Fibroblast of lung (primary cell): ENCODE measurements at regions not wholly inside any gene's neighbourhood (a gene's known extent, or its start where the extent isn't known, plus 50 kb on each side); places are given as distances from the start of the nearest gene placed in this dataset.

Experiments
- DNase-seq, 2 donors: peaks; one replicate each; pipeline versions ENCODE4 v3.0.0 to v3.0.0-alpha.2; 2010; ENCODE audit warnings: low read depth in 2 of 2
- H2AFZ ChIP-seq: 2 replicates; pipeline ENCODE4 v1.5.1; 2012; ENCODE audit warnings: low read length, control low read depth, inconsistent platforms
- H3K27ac ChIP-seq: 2 replicates; pipeline ENCODE4 v1.5.1; 2011; ENCODE audit warnings: low read length, control low read depth; ENCODE audit not compliant: insufficient read depth
- H3K27me3 ChIP-seq: 2 replicates; pipeline ENCODE4 v1.5.1; 2011; ENCODE audit warnings: mild to moderate bottlenecking, low read length; ENCODE audit not compliant: control insufficient read depth, insufficient read depth
- H3K36me3 ChIP-seq: 2 replicates; pipeline ENCODE4 v1.5.1; 2011; ENCODE audit warnings: low read length; ENCODE audit not compliant: control insufficient read depth, insufficient read depth
- H3K4me1 ChIP-seq: 2 replicates; pipeline ENCODE4 v1.5.1; 2011; ENCODE audit warnings: low read length; ENCODE audit not compliant: control insufficient read depth, insufficient read depth; ENCODE audit errors: extremely low read depth
- H3K4me2 ChIP-seq: 2 replicates; pipeline ENCODE4 v1.5.1; 2011; ENCODE audit warnings: low read length, control low read depth; ENCODE audit not compliant: insufficient read depth; ENCODE audit errors: extremely low read depth
- H3K4me3 ChIP-seq, 4 experiments: fragments of 200-600 bp in 1 of 4; sonication (generic) in 1 of 4; replicated peaks in 1 of 4; 2 replicates each; pipeline ENCODE4 v1.5.1; 2011 to 2016; ENCODE audit warnings: low read length in 4 of 4, low read depth in 3 of 4, mild to moderate bottlenecking in 3 of 4, control low read depth in 2 of 4, inconsistent platforms in 1 of 4, mixed read lengths in 1 of 4; ENCODE audit not compliant: insufficient read depth in 1 of 4; ENCODE audit errors: control extremely low read depth in 1 of 4
- H3K79me2 ChIP-seq: 2 replicates; pipeline ENCODE4 v1.5.1; 2012; ENCODE audit warnings: mild to moderate bottlenecking, low read length, inconsistent platforms; ENCODE audit not compliant: control insufficient read depth, insufficient read depth
- H3K9ac ChIP-seq: 2 replicates; pipeline ENCODE4 v1.5.1; 2011; ENCODE audit warnings: mild to moderate bottlenecking, low read length, control low read depth; ENCODE audit not compliant: insufficient read depth
- H3K9me3 ChIP-seq: 2 replicates; pipeline ENCODE4 v1.5.1; 2012; ENCODE audit warnings: low read depth, low read length; ENCODE audit not compliant: control insufficient read depth, insufficient read depth
- H4K20me1 ChIP-seq: 2 replicates; pipeline ENCODE4 v1.5.1; 2011; ENCODE audit warnings: low read length; ENCODE audit not compliant: control insufficient read depth, insufficient read depth; ENCODE audit errors: extremely low read depth
- EZH2 ChIP-seq: IDR thresholded peaks from 2 replicates; pipeline ENCODE4 v1.5.1; 2012; ENCODE audit warnings: low read length, control low read depth, mild to moderate bottlenecking; ENCODE audit errors: missing control alignments
- TF ChIP-seq, protein P1 (sequence below), 2 donors: IDR thresholded peaks in 1 of 2; conservative IDR thresholded peaks in 1 of 2; 1 replicate in 1 of 2; 2 replicates in 1 of 2; pipeline ENCODE4 v1.5.1; 2011 to 2012; ENCODE audit warnings: low read length in 2 of 2, control low read depth in 1 of 2, inconsistent platforms in 1 of 2, low read depth in 1 of 2, mild to moderate bottlenecking in 1 of 2

DNA sequence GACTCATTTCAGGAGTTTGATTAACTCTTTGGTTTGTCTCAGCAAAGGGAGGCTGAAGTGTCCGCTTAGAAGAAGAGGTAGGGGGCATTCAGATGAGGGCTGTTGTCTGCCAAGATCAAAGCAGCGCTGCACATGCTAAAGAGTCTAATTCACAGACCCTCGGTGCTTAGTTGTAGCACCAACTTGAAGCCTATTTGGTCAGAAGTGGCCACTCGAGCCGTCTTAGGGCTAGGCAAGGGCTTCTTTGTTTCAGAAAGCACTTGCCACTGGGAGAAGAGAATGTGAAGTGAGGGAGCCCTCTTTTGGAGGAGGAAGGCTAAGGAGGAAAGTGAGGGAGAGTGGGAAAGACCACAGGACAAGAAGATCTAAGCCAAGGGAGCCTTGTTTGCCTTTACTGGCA lies 313.4 kb upstream of the TMTC4 start:
- TF ChIP-seq, protein P1, sequence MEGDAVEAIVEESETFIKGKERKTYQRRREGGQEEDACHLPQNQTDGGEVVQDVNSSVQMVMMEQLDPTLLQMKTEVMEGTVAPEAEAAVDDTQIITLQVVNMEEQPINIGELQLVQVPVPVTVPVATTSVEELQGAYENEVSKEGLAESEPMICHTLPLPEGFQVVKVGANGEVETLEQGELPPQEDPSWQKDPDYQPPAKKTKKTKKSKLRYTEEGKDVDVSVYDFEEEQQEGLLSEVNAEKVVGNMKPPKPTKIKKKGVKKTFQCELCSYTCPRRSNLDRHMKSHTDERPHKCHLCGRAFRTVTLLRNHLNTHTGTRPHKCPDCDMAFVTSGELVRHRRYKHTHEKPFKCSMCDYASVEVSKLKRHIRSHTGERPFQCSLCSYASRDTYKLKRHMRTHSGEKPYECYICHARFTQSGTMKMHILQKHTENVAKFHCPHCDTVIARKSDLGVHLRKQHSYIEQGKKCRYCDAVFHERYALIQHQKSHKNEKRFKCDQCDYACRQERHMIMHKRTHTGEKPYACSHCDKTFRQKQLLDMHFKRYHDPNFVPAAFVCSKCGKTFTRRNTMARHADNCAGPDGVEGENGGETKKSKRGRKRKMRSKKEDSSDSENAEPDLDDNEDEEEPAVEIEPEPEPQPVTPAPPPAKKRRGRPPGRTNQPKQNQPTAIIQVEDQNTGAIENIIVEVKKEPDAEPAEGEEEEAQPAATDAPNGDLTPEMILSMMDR (conservative IDR thresholded peaks at IDR 0.05 in 1 of 2, IDR thresholded peaks at IDR 0.05 in 1 of 2; ENCODE audit: low read depth in 1 of 2, low read length in 2 of 2) = peak in 1 of 2 donors; percentile 50
- no peak for TF ChIP-seq EZH2
- no peaks in the 10 kb centered on the region for H3K9me3 ChIP-seq
- no peak overlapping the region for H2AFZ ChIP-seq
- no peak overlapping the region for H3K4me3 ChIP-seq
- H3K27me3 ChIP-seq = no peaks in the 10 kb centered on the region
- H3K27ac ChIP-seq = no peak overlapping the region
- H3K36me3 ChIP-seq = no peaks in the 10 kb centered on the region
- no peaks in the 10 kb centered on the region for H4K20me1 ChIP-seq
- no peak overlapping the region for H3K9ac ChIP-seq
- H3K79me2 ChIP-seq = no peaks in the 10 kb centered on the region
- H3K4me2 ChIP-seq = no peak overlapping the region
- H3K4me1 ChIP-seq = no peaks in the 10 kb centered on the region
- peak in 1 of 2 donors; percentile 51 for DNase-seq

DNA sequence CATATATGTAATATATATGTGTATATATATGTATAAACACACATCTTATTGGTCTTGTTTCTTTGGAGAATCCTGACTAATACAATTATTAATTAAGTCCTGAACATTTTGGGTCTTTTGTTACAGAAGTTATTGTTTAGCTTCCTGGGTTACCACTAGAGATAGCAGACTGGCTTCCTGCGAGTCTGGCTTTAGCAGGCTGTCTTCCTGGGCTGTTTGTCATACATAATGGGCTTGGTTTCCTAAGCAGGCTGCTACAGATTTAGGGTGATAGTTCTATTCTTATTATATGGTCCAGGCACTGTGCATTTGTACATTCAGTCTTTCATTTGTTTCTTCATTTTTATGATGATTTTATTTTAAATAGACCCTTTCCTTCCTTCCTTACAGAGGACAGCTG lies 312.0 kb upstream of the TMTC4 start:
- Histone ChIP-seq H3K36me3 (no peaks in the 10 kb centered on the region), H3K27ac (no peak overlapping the region), H3K9ac (no peak overlapping the region), H3K4me3 (no peak overlapping the region), H3K4me1 (no peaks in the 10 kb centered on the region), H3K79me2 (no peaks in the 10 kb centered on the region), H2AFZ (no peak overlapping the region), H4K20me1 (no peaks in the 10 kb centered on the region), H3K9me3 (no peaks in the 10 kb centered on the region), H3K27me3 (no peaks in the 10 kb centered on the region), H3K4me2 (no peak overlapping the region)
- DNase-seq = no peak
- TF ChIP-seq EZH2 = no peak
- TF ChIP-seq, protein P1 (conservative IDR thresholded peaks at IDR 0.05 in 1 of 2, IDR thresholded peaks at IDR 0.05 in 1 of 2; ENCODE audit: low read depth in 1 of 2, low read length in 2 of 2) = no peak

DNA sequence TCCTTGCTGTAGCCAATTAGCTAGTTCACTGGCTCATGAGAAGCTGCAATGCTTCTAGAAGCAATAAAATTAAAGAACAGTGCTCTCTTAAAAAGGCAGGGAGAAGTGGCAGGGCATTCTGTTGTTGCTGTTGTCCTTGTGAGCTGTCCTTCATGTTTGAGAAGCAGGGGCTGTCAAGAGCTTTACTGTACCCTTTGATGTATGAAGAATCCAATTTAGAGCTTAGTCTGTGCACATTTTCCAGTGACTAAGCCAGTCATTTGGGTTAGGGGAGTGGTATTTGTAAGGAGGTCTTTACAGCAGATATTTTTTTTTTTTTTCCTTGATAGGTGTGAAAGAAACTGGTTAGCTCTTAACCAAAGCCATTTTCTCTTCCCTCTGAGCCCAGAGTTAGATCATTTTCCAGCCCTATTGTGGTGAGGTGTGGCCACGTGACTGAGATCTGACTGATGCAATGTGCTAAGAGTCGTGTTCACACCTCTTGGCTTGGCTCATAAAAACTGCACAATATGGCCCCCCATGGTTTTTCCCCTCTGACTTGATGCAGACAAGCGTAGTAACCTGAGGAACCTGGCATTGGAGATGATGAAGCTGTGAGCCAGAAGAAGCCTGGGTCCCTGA lies 309.6 kb upstream of the TMTC4 start:
- Histone ChIP-seq H3K9ac (no peak overlapping the region), H3K27ac (no peak overlapping the region), H4K20me1 (no peaks in the 10 kb centered on the region), H3K9me3 (no peaks in the 10 kb centered on the region), H3K4me2 (no peak overlapping the region), H2AFZ (no peak overlapping the region), H3K27me3 (no peaks in the 10 kb centered on the region), H3K36me3 (no peaks in the 10 kb centered on the region), H3K79me2 (no peaks in the 10 kb centered on the region), H3K4me3 (no peak overlapping the region), H3K4me1 (no peaks in the 10 kb centered on the region)
- TF ChIP-seq, protein P1 (conservative IDR thresholded peaks at IDR 0.05 in 1 of 2, IDR thresholded peaks at IDR 0.05 in 1 of 2; ENCODE audit: low read depth in 1 of 2, low read length in 2 of 2) = no peak
- TF ChIP-seq EZH2 = no peak
- DNase-seq = no peak
